GM12873 (cell line): ENCODE measurements at regions not wholly inside any gene's neighbourhood (a gene's known extent, or its start where the extent isn't known, plus 50 kb on each side); places are given as distances from the start of the nearest gene placed in this dataset.

ENCODE experiments used
- CTCF ChIP-seq: IDR thresholded peaks from 2 replicates; pipeline ENCODE4 v1.5.1; 2012; ENCODE audit warnings: low read depth, mild to moderate bottlenecking, moderate library complexity, low read length, control low read depth; ENCODE audit not compliant: insufficient read depth; ENCODE audit errors: missing control alignments

- TF ChIP-seq CTCF, result no peak
Observed at GRCh38 chr17:79427621-79428539, 183.0 kb downstream of the RBFOX3 start.

GRCh38 chr17:79425686-79426085 is 185.2 kb downstream of the RBFOX3 start:
- TF ChIP-seq CTCF, result no peak

- no peak for TF ChIP-seq CTCF
Observed at GRCh38 chr17:79424471-79425185, 186.2 kb downstream of the RBFOX3 start.

- no peak for TF ChIP-seq CTCF
Observed at GRCh38 chr17:79423811-79424465, 186.9 kb downstream of the RBFOX3 start.

- no peak for TF ChIP-seq CTCF
Observed at GRCh38 chr17:79422236-79422635, 188.6 kb downstream of the RBFOX3 start.

GRCh38 chr17:79420318-79421243 is 190.3 kb downstream of the RBFOX3 start:
- TF ChIP-seq CTCF, result no peak
